A673 (cell line): ENCODE measurements at regions not wholly inside any gene's neighbourhood (a gene's known extent, or its start where the extent isn't known, plus 50 kb on each side); places are given as distances from the start of the nearest gene placed in this dataset.

Source experiments
- BruUV-seq: library from RNA; stranded (reverse); fragments of 400-500 nt; replicated peaks from 2 replicates; lab custom pipeline; 2021; lab: Mats Ljungman, UMichigan
- CTCF ChIA-PET: fragments of 300-600 bp; sonication (Branson Sonifier 250); formaldehyde crosslinking; loops from one replicate; lab custom pipeline; 2022; ENCODE audit warnings: antibody characterized with exemption; lab: Charles Lee
- POLR2A ChIA-PET: fragments of 300-600 bp; sonication (Branson Sonifier 250); formaldehyde crosslinking; loops from one replicate; lab custom pipeline; 2022; ENCODE audit warnings: antibody characterized with exemption; ENCODE audit not compliant: low non-redundant PET; lab: Charles Lee
- DNase-seq: peaks from one replicate; pipeline ENCODE4 v3.0.0-alpha.2; 2015; ENCODE audit warnings: low spot score
- H3K27ac ChIP-seq: fragments of 200-600 bp; sonication (generic); 2 replicates; pipeline ENCODE4 v1.5.1; 2016; ENCODE audit warnings: mixed run types, low read depth, mild to moderate bottlenecking, mixed read lengths, antibody characterized with exemption, low read length; ENCODE audit not compliant: poor library complexity, severe bottlenecking
- H3K27me3 ChIP-seq: fragments of 200-600 bp; sonication (generic); replicated peaks from 2 replicates; pipeline ENCODE4 v1.6.1; 2017; ENCODE audit warnings: mixed run types, low read depth, mild to moderate bottlenecking, mixed read lengths, antibody characterized with exemption, low read length; ENCODE audit not compliant: insufficient read depth, poor library complexity
- H3K36me3 ChIP-seq: fragments of 200-600 bp; sonication (generic); 2 replicates; pipeline ENCODE4 v1.6.1; 2016; ENCODE audit warnings: mixed run types, mild to moderate bottlenecking, mixed read lengths, antibody characterized with exemption, low read length; ENCODE audit not compliant: insufficient read depth, poor library complexity, severe bottlenecking
- H3K4me1 ChIP-seq: fragments of 200-600 bp; sonication (generic); 2 replicates; pipeline ENCODE4 v1.6.1; 2017; ENCODE audit warnings: mixed run types, mild to moderate bottlenecking, mixed read lengths, antibody characterized with exemption, low read length; ENCODE audit not compliant: insufficient read depth, poor library complexity, severe bottlenecking
- H3K4me3 ChIP-seq: fragments of 200-600 bp; sonication (generic); 2 replicates; pipeline ENCODE4 v1.5.1; 2016; ENCODE audit warnings: low read depth, mixed run types, mild to moderate bottlenecking, mixed read lengths, low read length; ENCODE audit not compliant: poor library complexity, severe bottlenecking
- H3K9me3 ChIP-seq: fragments of 200-600 bp; sonication (generic); 2 replicates; pipeline ENCODE4 v1.6.1; 2016; ENCODE audit warnings: mixed run types, low read depth, mild to moderate bottlenecking, mixed read lengths, antibody characterized with exemption, low read length; ENCODE audit not compliant: poor library complexity, severe bottlenecking
- EZH2 ChIP-seq: fragments of 200-600 bp; sonication (generic); IDR thresholded peaks from 2 replicates; pipeline ENCODE4 v1.6.1; 2017; ENCODE audit warnings: borderline replicate concordance, low read depth, mild to moderate bottlenecking, mixed read lengths, antibody characterized with exemption, low read length; ENCODE audit not compliant: poor library complexity, severe bottlenecking
- intact Hi-C: fragments of 100-400 bp; cut with micrococcal nuclease; formaldehyde crosslinking; loops from one replicate; pipeline ENCODE4 v1.10.0; 2022; ENCODE audit not compliant: unreplicated experiment
- TF ChIP-seq, protein P1 (sequence below): fragments of 300-800, 200-600 bp; sonication (generic); conservative IDR thresholded peaks from 2 replicates; pipeline ENCODE4 v1.5.1; 2017; ENCODE audit warnings: low read depth, mild to moderate bottlenecking, antibody characterized with exemption, low read length, moderate library complexity, mixed read lengths

DNA sequence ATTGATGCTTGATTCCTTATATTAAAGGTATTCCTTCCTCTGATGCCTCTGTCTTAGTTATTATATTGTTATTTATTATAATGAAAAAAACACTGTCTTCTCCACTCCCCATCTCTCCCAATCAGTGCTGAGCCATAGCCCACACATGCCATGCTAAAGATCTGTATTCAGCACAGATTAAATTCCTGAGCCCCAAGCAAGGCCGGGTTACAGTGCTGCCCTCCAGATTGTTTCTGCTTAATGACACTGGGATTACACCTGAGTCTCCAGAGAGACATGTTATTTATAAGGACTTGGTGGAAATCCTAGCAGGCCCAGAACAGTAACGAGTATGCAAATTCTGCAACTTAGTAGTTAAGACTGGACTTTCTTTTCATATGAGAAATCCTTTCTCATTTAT is 305.9 kb upstream of the UMPS start:
- Histone ChIP-seq H3K4me3 (no peak overlapping the region), H3K4me1 (peaks cover 15% of the 10 kb centered on the region), H3K27me3 (no peaks in the 10 kb centered on the region), H3K9me3 (no peaks in the 10 kb centered on the region), H3K36me3 (no peaks in the 10 kb centered on the region), H3K27ac (no peak overlapping the region)
- BruUV-seq: no TSS peak
- ChIA-PET POLR2A (no interaction called here), CTCF (no interaction called here)
- DNase-seq: no peak
- intact Hi-C loops: no loop called here
- TF ChIP-seq, protein P1, sequence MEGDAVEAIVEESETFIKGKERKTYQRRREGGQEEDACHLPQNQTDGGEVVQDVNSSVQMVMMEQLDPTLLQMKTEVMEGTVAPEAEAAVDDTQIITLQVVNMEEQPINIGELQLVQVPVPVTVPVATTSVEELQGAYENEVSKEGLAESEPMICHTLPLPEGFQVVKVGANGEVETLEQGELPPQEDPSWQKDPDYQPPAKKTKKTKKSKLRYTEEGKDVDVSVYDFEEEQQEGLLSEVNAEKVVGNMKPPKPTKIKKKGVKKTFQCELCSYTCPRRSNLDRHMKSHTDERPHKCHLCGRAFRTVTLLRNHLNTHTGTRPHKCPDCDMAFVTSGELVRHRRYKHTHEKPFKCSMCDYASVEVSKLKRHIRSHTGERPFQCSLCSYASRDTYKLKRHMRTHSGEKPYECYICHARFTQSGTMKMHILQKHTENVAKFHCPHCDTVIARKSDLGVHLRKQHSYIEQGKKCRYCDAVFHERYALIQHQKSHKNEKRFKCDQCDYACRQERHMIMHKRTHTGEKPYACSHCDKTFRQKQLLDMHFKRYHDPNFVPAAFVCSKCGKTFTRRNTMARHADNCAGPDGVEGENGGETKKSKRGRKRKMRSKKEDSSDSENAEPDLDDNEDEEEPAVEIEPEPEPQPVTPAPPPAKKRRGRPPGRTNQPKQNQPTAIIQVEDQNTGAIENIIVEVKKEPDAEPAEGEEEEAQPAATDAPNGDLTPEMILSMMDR: no peak
- no peak for TF ChIP-seq EZH2

DNA sequence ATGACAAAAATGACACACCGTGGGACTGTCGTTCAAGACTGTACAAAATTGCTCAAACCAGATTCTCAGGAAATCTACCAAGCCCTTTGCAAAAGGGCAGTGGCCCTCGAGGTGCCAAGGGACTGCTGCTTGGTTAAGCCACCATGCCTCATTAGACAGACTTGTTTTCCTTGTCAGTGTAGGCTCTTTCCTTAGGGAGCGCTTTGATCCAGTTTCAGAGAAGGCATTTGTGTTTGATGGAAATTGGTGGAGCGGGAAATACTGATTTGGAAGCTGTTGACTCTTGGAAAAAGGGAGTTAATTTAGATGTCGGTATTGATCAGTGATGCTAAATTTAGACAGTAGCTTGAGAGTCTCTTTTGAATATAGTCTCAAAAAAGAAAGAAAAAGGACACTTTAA is 304.3 kb upstream of the UMPS start:
- intact Hi-C loops: no loop called here
- TF ChIP-seq EZH2: no peak
- Histone ChIP-seq H3K4me3 (no peak overlapping the region), H3K4me1 (peaks cover 26% of the 10 kb centered on the region), H3K9me3 (no peaks in the 10 kb centered on the region), H3K36me3 (no peaks in the 10 kb centered on the region), H3K27me3 (no peaks in the 10 kb centered on the region), H3K27ac (no peak overlapping the region)
- CTCF ChIA-PET: no interaction called here
- DNase-seq: no peak
- no TSS peak for BruUV-seq
- POLR2A ChIA-PET: no interaction called here

DNA sequence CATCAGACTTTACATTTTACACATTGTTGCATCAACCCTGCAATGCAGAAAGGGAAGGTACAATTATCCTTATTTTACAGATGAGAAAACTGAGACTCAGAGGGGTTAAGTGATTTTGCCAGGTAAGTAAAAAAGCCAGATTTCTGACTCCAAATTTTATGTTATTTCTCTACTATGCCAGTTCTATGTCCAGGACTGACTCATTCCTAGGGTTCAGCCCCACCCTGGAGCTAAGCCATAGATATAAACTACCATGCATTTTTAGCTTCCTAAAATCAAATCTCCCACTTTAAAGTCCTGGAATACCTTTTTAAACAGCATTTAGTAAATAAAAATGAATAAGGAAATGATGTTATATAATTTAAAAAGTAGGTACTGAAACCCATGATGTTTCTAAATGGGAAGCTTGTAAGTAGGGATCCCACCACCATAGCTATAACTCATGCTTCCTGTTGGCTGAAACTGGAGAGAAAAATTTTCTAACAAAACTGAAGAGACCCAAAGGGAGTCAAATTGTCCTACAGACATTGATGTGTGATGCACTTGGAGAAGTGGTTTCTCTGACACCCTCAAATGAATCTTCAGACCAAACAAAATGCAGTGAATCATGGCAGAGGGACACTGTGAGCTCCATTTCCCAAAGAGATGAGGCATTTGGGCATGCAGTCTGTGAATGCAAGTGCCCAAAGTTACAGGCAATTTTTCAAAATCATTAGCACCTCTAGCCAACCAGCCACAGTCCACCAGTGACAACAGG is 301.7 kb upstream of the UMPS start:
- TF ChIP-seq EZH2: no peak
- TF ChIP-seq, protein P1: no peak
- POLR2A ChIA-PET: interaction anchor here (0.9 kb wide), 1 partner anchor 16 kb away, joined by 5 read pairs; no protein-coding TSS in a partner anchor
- no peak overlapping the region for H3K27ac ChIP-seq
- H3K4me3 ChIP-seq: no peak overlapping the region
- no TSS peak for BruUV-seq
- no peaks in the 10 kb centered on the region for H3K27me3 ChIP-seq
- CTCF ChIA-PET: no interaction called here
- H3K4me1 ChIP-seq: peaks cover 36% of the 10 kb centered on the region
- H3K36me3 ChIP-seq: no peaks in the 10 kb centered on the region
- intact Hi-C loops: no loop called here
- no peak for DNase-seq
- H3K9me3 ChIP-seq: no peaks in the 10 kb centered on the region
